HUES6 (cell line): ENCODE measurements at regions not wholly inside any gene's neighbourhood (a gene's known extent, or its start where the extent isn't known, plus 50 kb on each side); places are given as distances from the start of the nearest gene placed in this dataset.

Experiments used
- H3K27ac ChIP-seq: 2 replicates; pipeline ENCODE4 v1.7.0; 2013; ENCODE audit warnings: low read depth, mild to moderate bottlenecking, low read length, inconsistent platforms
- H3K27me3 ChIP-seq: 2 replicates; pipeline ENCODE4 v1.6.1; 2013; ENCODE audit warnings: low read length; ENCODE audit not compliant: control insufficient read depth, insufficient read depth
- H3K36me3 ChIP-seq: 2 replicates; pipeline ENCODE4 v1.6.1; 2013; ENCODE audit warnings: low read length; ENCODE audit not compliant: control insufficient read depth, insufficient read depth
- H3K4me1 ChIP-seq: 2 replicates; pipeline ENCODE4 v1.6.1; 2013; ENCODE audit warnings: low read length; ENCODE audit not compliant: control insufficient read depth, insufficient read depth
- H3K4me3 ChIP-seq: 2 replicates; pipeline ENCODE4 v1.5.1; 2013; ENCODE audit warnings: low read depth, low read length
- H3K9ac ChIP-seq: one replicate; pipeline ENCODE4 v1.6.1; 2013; ENCODE audit warnings: mild to moderate bottlenecking, low read length
- H3K9me3 ChIP-seq: 2 replicates; pipeline ENCODE4 v1.6.1; 2013; ENCODE audit warnings: low read depth, low read length; ENCODE audit not compliant: control insufficient read depth, insufficient read depth

DNA sequence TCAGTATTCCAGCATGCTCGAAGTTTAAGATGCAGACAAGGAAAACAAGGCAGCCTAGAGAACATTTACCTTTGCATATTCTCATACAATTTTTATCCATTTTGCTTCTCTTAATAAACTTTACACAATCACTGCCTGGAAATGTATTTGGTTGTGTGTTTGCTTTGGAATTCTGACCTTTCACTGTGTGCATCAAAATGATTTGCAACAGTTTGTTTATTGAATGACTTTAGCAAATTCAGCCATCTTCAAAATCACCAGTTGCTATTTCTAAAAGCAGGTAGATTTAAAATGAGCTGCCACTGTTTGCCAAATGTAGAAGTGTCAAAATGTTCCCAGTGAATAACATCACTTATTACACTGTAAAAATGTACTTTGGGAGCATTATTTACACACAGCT, 669.9 kb downstream of the SLC16A7 start:
- no peaks in the 10 kb centered on the region for H3K27me3 ChIP-seq
- H3K9ac ChIP-seq: no peak overlapping the region
- H3K4me1 ChIP-seq: no peaks in the 10 kb centered on the region
- no peak overlapping the region for H3K4me3 ChIP-seq
- 0 out of 2 replicates have a peak, but pooled peaks cover 5% of the 10 kb centered on the region for H3K9me3 ChIP-seq
- no peaks in the 10 kb centered on the region for H3K36me3 ChIP-seq
- H3K27ac ChIP-seq: no peak overlapping the region

DNA sequence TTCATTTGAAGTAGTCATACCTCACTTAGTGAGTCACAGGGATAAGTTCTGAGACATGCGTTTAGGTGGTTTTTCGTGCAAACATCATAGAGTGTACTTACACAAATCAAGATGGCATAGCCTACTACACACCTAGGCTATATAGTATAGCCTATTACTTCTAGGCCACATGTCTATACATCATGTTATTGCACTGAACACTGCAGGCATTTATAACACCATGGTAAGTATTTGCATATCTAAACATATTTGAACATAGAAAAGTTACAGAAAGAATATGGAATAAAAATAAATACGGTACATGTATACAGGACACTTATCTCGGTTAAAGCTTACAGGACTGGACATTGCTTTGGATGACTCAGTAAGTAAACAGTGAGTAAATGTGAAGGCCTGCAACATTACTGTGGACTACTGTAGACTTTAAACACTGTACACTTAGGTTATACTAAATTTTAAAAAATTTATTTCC, 670.6 kb downstream of the SLC16A7 start:
- Histone ChIP-seq H3K9me3 (0 out of 2 replicates have a peak, but pooled peaks cover 5% of the 10 kb centered on the region), H3K4me3 (no peak overlapping the region), H3K9ac (no peak overlapping the region), H3K27me3 (no peaks in the 10 kb centered on the region), H3K36me3 (no peaks in the 10 kb centered on the region), H3K27ac (no peak overlapping the region), H3K4me1 (no peaks in the 10 kb centered on the region)

DNA sequence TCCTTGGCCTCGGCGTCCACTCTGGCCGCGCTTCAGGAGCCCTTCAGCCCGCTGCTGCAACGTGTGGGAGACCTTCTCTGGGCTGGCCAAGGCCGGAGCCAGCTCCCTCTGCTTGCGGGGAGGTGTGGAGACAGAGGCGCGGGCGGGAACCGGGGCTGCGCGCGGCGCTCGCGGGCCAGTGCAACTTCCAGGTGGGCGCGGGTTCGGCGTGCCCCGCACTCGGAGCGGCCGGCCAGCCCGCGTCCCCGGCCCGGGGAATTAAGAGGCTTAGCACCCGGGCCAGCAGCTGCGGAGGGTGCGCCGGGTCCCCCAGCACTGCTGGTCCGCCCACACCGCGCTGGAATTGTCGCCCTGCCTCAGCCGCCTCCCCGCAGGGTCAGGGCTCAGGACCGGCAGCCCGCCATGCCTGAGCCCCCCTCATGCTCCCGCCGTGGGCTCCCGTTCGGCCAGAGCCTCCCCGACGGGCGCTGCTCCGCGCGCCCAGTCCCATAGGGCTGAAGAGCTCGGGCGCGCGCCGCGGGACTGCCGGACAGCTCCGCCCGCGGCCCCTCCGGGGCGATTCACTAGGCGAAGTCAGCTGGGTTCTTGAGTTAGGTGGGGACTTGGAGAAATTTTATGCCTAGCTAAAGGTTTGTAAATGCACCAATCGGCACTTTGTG, 673.9 kb downstream of the SLC16A7 start:
- H3K9ac ChIP-seq: no peak overlapping the region
- no peak overlapping the region for H3K27ac ChIP-seq

DNA sequence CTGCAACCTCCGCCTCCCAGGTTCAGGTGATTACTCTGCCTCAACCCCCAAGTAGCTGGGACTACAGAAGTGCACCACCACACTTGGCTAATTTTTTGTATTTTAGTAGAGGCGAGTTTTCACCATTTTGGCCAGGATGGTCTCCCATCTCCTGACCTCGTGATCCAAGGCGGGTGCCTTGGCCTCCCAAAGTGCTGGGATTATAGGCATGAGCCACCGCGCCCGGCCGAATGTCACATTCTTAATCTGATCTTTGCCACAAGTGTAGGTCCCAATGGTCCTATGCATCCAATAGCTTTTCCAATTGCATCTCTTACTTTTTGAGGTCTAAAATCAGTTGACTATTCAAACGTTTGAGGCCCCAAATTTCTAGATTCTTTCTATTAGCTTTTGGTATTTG, 676.0 kb downstream of the SLC16A7 start:
- H3K27me3 ChIP-seq: no peaks in the 10 kb centered on the region
- H3K27ac ChIP-seq: no peak overlapping the region
- H3K36me3 ChIP-seq: no peaks in the 10 kb centered on the region
- 0 out of 2 replicates have a peak, but pooled peaks cover 5% of the 10 kb centered on the region for H3K9me3 ChIP-seq
- no peaks in the 10 kb centered on the region for H3K4me1 ChIP-seq
- no peak overlapping the region for H3K9ac ChIP-seq
- no peak overlapping the region for H3K4me3 ChIP-seq

More for the DNA sequence above, 673.9 kb downstream of the SLC16A7 start:
- Histone ChIP-seq H3K4me3 (no peak overlapping the region; the same call in 1 of the 2 replicates), H3K4me1 (no peaks in the 10 kb centered on the region), H3K36me3 (no peaks in the 10 kb centered on the region), H3K9me3 (0 out of 2 replicates have a peak, but pooled peaks cover 5% of the 10 kb centered on the region), H3K27me3 (no peaks in the 10 kb centered on the region)

DNA sequence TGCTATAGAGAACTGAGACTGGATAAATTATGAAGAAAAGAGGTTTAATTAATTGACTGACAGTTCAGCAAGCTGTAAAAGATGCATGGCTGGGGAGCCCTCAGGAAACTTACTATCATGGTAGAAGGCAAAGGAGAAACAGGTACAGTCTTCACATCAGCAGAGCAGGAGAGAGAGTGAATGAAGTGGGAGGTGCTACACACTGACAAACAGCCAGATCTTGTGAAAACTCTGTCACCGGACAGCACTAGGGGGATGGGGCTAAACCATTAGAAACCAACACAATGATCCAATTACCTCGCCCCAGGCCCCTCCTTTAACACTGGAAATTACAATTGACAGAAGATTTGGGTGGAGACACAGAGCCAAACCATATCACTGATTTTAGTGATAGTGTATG, 682.4 kb downstream of the SLC16A7 start:
- no peaks in the 10 kb centered on the region for H3K36me3 ChIP-seq
- H3K27me3 ChIP-seq: no peaks in the 10 kb centered on the region
- H3K9ac ChIP-seq: no peak overlapping the region
- no peak overlapping the region for H3K4me3 ChIP-seq
- H3K9me3 ChIP-seq: peaks cover 18% of the 10 kb centered on the region
- H3K4me1 ChIP-seq: no peaks in the 10 kb centered on the region
- no peak overlapping the region for H3K27ac ChIP-seq

DNA sequence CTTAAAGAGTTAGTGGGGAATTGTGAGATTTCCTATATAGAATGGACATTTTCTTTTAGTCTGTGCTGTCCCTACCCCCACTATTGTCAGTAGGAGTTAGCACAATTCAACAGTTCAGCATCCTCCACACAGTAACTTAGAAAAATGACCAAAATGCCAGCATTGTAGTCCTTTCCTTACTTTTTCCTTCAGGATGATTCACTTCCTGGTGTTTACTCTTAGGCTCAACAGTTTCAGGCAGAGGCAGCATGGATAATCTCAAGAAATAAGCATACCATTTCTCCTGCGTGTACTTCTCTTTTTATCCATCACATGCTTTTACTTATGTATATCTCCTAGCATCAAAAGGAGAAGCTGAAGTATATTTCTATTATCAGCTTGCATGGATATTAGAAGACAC, 683.4 kb downstream of the SLC16A7 start:
- H3K9me3 ChIP-seq: peaks cover 21% of the 10 kb centered on the region
- no peak overlapping the region for H3K4me3 ChIP-seq
- no peaks in the 10 kb centered on the region for H3K36me3 ChIP-seq
- no peaks in the 10 kb centered on the region for H3K27me3 ChIP-seq
- no peak overlapping the region for H3K9ac ChIP-seq
- H3K4me1 ChIP-seq: no peaks in the 10 kb centered on the region
- no peak overlapping the region for H3K27ac ChIP-seq

DNA sequence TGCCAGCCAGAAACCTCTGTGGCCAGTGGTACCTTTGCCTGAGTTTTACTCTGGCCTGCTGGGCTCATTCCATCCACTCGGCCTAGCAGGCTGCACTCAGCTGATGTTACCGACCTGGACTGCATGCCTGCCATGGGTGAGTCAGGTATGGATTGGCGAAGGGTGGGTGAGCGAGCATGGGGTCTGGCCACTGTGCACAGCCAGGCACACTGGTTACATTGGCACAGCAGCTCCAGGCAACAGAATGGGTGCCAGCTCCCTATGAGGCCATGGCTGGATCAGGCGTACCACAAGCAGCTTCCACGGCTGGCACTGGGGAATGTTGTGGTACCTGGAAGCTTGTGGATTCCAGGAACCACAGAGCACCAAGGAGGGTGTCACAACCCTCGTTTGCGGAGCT, 685.7 kb downstream of the SLC16A7 start:
- Histone ChIP-seq H3K9me3 (peaks cover 21% of the 10 kb centered on the region), H3K9ac (no peak overlapping the region), H3K4me3 (no peak overlapping the region), H3K4me1 (no peaks in the 10 kb centered on the region), H3K27ac (no peak overlapping the region), H3K27me3 (no peaks in the 10 kb centered on the region), H3K36me3 (no peaks in the 10 kb centered on the region)

DNA sequence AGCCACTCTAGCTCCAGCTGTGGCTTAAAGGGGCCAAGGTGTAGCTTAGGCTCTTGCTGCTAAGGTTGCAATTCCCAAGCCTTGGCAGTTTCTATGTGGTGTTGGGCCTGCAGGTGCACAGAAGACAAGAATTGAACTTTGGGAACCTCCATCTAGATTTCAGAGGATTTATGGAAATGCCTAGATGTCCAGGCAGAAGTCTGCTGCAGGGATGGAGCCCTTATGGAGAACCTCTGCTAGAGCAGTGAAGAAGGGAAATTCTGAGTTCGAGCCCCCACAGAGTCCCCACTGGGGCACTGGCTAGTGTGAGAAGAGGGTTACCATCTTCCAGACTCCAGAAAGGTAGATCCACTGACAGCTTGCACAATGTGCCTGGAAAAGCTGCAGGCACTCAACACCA, 694.7 kb downstream of the SLC16A7 start:
- H3K36me3 ChIP-seq: no peaks in the 10 kb centered on the region
- H3K27me3 ChIP-seq: no peaks in the 10 kb centered on the region
- H3K27ac ChIP-seq: no peak overlapping the region
- H3K4me3 ChIP-seq: no peak overlapping the region
- peaks cover 31% of the 10 kb centered on the region for H3K9me3 ChIP-seq
- no peaks in the 10 kb centered on the region for H3K4me1 ChIP-seq
- H3K9ac ChIP-seq: no peak overlapping the region

DNA sequence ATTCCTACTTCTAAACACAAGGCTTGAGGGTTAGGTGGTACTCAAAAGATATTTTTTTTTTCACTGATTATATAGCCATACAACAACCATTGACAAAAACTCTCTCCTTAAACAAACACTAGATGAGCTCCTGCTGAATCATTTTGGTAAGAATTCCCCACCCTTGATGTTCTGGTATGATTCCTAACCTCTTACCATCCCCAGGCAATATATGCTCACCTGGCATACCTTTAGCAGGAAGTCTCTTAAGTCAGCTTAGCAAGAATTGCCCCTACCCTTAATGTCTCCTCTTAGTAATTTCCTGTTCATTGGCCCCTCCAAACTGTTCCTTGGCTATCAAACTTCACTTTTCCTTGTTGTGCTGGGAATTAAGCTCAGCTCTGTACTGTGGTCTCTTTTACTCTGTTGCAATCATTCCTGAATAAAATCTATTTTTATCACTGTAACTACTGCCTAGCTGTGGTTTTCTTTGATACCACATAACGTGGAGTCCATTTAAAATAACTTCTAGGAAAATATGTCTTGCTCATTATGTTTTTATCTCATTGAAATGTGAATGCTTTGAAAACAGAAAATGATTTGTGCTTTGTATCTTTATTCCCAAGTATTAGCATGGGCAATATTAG, 712.6 kb downstream of the SLC16A7 start:
- H3K4me1 ChIP-seq: no peaks in the 10 kb centered on the region

DNA sequence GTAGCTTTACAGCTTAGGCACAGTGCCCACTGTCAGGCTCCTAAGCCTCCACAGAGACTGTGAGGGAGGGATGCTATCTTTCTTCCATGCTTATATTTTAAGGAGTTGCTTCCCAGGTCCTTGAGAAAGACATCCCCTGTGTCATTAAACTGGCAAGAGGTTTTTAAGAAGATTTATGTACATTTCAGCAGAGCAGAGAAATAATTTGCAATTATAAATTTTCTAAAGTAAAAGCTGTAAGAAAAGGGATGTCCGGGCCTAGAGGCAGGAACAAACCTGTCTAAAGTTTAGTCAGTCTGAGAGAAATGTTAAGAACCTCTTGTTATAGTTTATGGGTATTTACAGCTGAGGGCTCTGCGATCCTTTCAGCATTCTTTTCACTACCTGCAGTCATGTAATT, 716.1 kb downstream of the SLC16A7 start:
- H3K4me3 ChIP-seq: no peak overlapping the region

More for the DNA sequence above, 712.6 kb downstream of the SLC16A7 start:
- H3K27ac ChIP-seq: no peak overlapping the region
- no peaks in the 10 kb centered on the region for H3K36me3 ChIP-seq
- no peak overlapping the region for H3K9ac ChIP-seq
- no peaks in the 10 kb centered on the region for H3K9me3 ChIP-seq
- H3K4me3 ChIP-seq: no peak overlapping the region
- no peaks in the 10 kb centered on the region for H3K27me3 ChIP-seq

DNA sequence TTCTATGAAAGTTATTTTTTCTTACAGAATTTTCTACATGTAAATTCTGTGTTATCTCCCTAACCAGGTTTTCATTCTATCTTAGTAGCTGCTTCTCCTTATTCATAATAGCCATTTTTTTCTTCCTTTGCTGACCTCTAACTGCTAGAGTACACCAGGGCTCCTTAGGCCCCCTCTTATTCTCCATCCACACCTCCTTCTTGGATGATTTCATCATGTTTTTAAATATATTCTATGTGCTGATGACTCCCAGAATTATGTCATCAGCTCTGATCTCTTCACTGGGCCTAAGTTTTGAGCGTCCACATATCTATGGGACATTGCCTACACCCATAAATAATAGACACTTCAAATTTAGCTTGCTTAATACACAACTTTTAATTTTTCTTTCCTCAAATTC, 721.5 kb downstream of the SLC16A7 start:
- Histone ChIP-seq H3K9ac (no peak overlapping the region), H3K4me3 (no peak overlapping the region), H3K27me3 (no peaks in the 10 kb centered on the region), H3K4me1 (no peaks in the 10 kb centered on the region), H3K36me3 (no peaks in the 10 kb centered on the region), H3K27ac (no peak overlapping the region), H3K9me3 (no peaks in the 10 kb centered on the region)

More for the DNA sequence above, 716.1 kb downstream of the SLC16A7 start:
- H3K27me3 ChIP-seq: no peaks in the 10 kb centered on the region
- no peak overlapping the region for H3K27ac ChIP-seq
- no peaks in the 10 kb centered on the region for H3K4me1 ChIP-seq
- H3K9me3 ChIP-seq: no peaks in the 10 kb centered on the region
- H3K36me3 ChIP-seq: no peaks in the 10 kb centered on the region
- no peak overlapping the region for H3K9ac ChIP-seq
